ENCODE measurements at regions not wholly inside any gene's neighbourhood (a gene's known extent, or its start where the extent isn't known, plus 50 kb on each side); places are given as distances from the start of the nearest gene placed in this dataset.
A peak's percentile ranks its signal among the peaks of the same experiment; 100 is the strongest.

GRCh38 chr6:26307850-26308249 is 57.1 kb upstream of the BTN3A2 start:
- H3K36me3 ChIP-seq (ENCODE audit: control insufficient read depth, insufficient read depth, low read length), result no peaks in the 10 kb centered on the region
- H3K27me3 Mint-ChIP-seq (ENCODE audit: insufficient read depth, unreplicated experiment), result no peaks in the 10 kb centered on the region
- peaks cover 28% of the 10 kb centered on the region for H3K4me1 Mint-ChIP-seq (ENCODE audit: low read depth, unreplicated experiment)
- H3K9me3 Mint-ChIP-seq (ENCODE audit: unreplicated experiment), result no peaks in the 10 kb centered on the region
- no peak overlapping the region for H3K27ac Mint-ChIP-seq (ENCODE audit: unreplicated experiment)
- peaks cover 10% of the 10 kb centered on the region for H3K4me1 ChIP-seq
- H3K9me3 ChIP-seq, result no peaks in the 10 kb centered on the region
- no peaks in the 10 kb centered on the region for H3K27me3 ChIP-seq (replicated peaks; ENCODE audit: control insufficient read depth, insufficient read depth, low read length)
- no peak for DNase-seq
- no peak overlapping the region for H3K4me3 Mint-ChIP-seq (ENCODE audit: unreplicated experiment)
- TF ChIP-seq CTCF (IDR thresholded peaks at IDR 0.05; ENCODE audit: insufficient read depth in 1 of 2, low read depth in 1 of 2, low read length in 1 of 2, severe bottlenecking in 1 of 2, unreplicated experiment in 1 of 2), result no peak
- ChIA-PET CTCF (no interaction called here), POLR2A (no interaction called here)
- H3K36me3 Mint-ChIP-seq (ENCODE audit: insufficient read depth, unreplicated experiment), result peaks cover 37% of the 10 kb centered on the region
- BruUV-seq (replicated peaks), result no TSS peak
- intact Hi-C loops (cut with micrococcal nuclease; ENCODE audit: unreplicated experiment), result no loop called here
- no peak overlapping the region for H3K4me3 ChIP-seq (ENCODE audit: low read depth, low read length)

GRCh38 chr6:26309731-26310142 is 55.3 kb upstream of the BTN3A2 start:
- Histone ChIP-seq H3K4me1 (peaks cover 10% of the 10 kb centered on the region), H3K9me3 (no peaks in the 10 kb centered on the region), H3K4me3 (ENCODE audit: low read depth, low read length) (no peak overlapping the region), H3K27me3 (replicated peaks; ENCODE audit: control insufficient read depth, insufficient read depth, low read length) (no peaks in the 10 kb centered on the region), H3K36me3 (ENCODE audit: control insufficient read depth, insufficient read depth, low read length) (no peaks in the 10 kb centered on the region)
- H3K27me3 Mint-ChIP-seq (ENCODE audit: insufficient read depth, unreplicated experiment), result no peaks in the 10 kb centered on the region
- no peak for DNase-seq
- H3K27ac Mint-ChIP-seq (ENCODE audit: unreplicated experiment), result no peak overlapping the region
- intact Hi-C loops (cut with micrococcal nuclease; ENCODE audit: unreplicated experiment), result no loop called here
- no peak for TF ChIP-seq CTCF (IDR thresholded peaks at IDR 0.05; ENCODE audit: insufficient read depth in 1 of 2, low read depth in 1 of 2, low read length in 1 of 2, severe bottlenecking in 1 of 2, unreplicated experiment in 1 of 2)
- peaks cover 33% of the 10 kb centered on the region for H3K4me1 Mint-ChIP-seq (ENCODE audit: low read depth, unreplicated experiment)
- no TSS peak for BruUV-seq (replicated peaks)
- peaks cover 47% of the 10 kb centered on the region for H3K36me3 Mint-ChIP-seq (ENCODE audit: insufficient read depth, unreplicated experiment)
- no peaks in the 10 kb centered on the region for H3K9me3 Mint-ChIP-seq (ENCODE audit: unreplicated experiment)
- CTCF ChIA-PET, result interaction anchor here (0.9 to 1.1 kb wide), 2 partner anchors 13 to 32 kb away, joined by 4 read pairs; no protein-coding TSS in a partner anchor
- POLR2A ChIA-PET, result interaction anchor here (0.6 kb wide), 1 partner anchor 279 kb away, joined by 11 read pairs; no protein-coding TSS in a partner anchor
- H3K4me3 Mint-ChIP-seq (ENCODE audit: unreplicated experiment), result peak overlapping the region; percentile 23

GRCh38 chr6:26311012-26311384 is 54.0 kb upstream of the BTN3A2 start:
- peak overlapping the region; percentile 90 for H3K4me3 Mint-ChIP-seq (ENCODE audit: unreplicated experiment)
- H3K36me3 ChIP-seq (ENCODE audit: control insufficient read depth, insufficient read depth, low read length), result no peaks in the 10 kb centered on the region
- intact Hi-C loops (cut with micrococcal nuclease; ENCODE audit: unreplicated experiment), result loop anchor here (1.0 kb wide), 1 partner anchor 26 kb away; a partner anchor contains a TSS
- peaks cover 37% of the 10 kb centered on the region for H3K36me3 Mint-ChIP-seq (ENCODE audit: insufficient read depth, unreplicated experiment)
- no peaks in the 10 kb centered on the region for H3K9me3 ChIP-seq
- peaks cover 10% of the 10 kb centered on the region for H3K4me1 ChIP-seq
- no peaks in the 10 kb centered on the region for H3K27me3 ChIP-seq (replicated peaks; ENCODE audit: control insufficient read depth, insufficient read depth, low read length)
- no peak overlapping the region for H3K4me3 ChIP-seq (ENCODE audit: low read depth, low read length)
- TF ChIP-seq CTCF (IDR thresholded peaks at IDR 0.05; ENCODE audit: insufficient read depth in 1 of 2, low read depth in 1 of 2, low read length in 1 of 2, severe bottlenecking in 1 of 2, unreplicated experiment in 1 of 2), result no peak
- ChIA-PET POLR2A (no interaction called here), CTCF (no interaction called here)
- H3K27me3 Mint-ChIP-seq (ENCODE audit: insufficient read depth, unreplicated experiment), result no peaks in the 10 kb centered on the region
- peak in 1 of 2 experiments; percentile 44 for DNase-seq
- H3K27ac Mint-ChIP-seq (ENCODE audit: unreplicated experiment), result peak overlapping the region; percentile 95
- BruUV-seq (replicated peaks), result no TSS peak
- no peaks in the 10 kb centered on the region for H3K9me3 Mint-ChIP-seq (ENCODE audit: unreplicated experiment)
- H3K4me1 Mint-ChIP-seq (ENCODE audit: low read depth, unreplicated experiment), result peaks cover 33% of the 10 kb centered on the region

Measured in Caco-2 (cell line).